Keratinocyte (primary cell): ENCODE measurements at regions not wholly inside any gene's neighbourhood (a gene's known extent, or its start where the extent isn't known, plus 50 kb on each side); places are given as distances from the start of the nearest gene placed in this dataset.

Experiments
- EZH2 ChIP-seq: IDR thresholded peaks from one replicate; pipeline ENCODE4 v1.6.1; 2012; ENCODE audit warnings: inconsistent platforms, mild to moderate bottlenecking, low read length, moderate library complexity
- TF ChIP-seq, protein P1 (sequence below), 3 experiments: IDR thresholded peaks in 1 of 3; conservative IDR thresholded peaks in 1 of 3; optimal IDR thresholded peaks in 1 of 3; 2 replicates in 2 of 3; 3 replicates in 1 of 3; pipeline versions ENCODE3 to v1.5.1; 2011; ENCODE audit warnings: low read length in 3 of 3, mild to moderate bottlenecking in 3 of 3, moderate library complexity in 2 of 3, control low read depth in 1 of 3, inconsistent platforms in 1 of 3; ENCODE audit not compliant: insufficient read depth in 2 of 3; ENCODE audit errors: extremely low read depth in 1 of 3

DNA sequence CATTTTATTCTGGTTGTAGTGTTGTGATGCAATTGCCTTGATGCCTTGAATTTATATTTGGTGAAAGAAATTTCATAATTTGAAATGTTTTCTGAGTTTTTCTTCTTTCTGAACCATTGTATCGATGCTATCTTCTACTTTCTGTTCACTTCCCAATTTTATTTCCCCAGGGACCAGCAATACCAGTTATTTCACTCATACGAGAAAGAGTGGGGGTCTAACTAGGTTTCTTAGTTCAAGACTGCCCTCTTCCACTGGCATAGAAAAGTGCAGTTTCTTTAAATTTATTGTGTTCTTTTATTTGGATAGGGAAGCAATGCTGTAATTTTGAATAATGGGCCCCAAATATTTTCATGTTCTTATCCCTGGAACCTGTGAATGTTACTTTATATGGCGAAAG lies 544.0 kb upstream of the ADGRL3 start:
- TF ChIP-seq EZH2 = no peak
- TF ChIP-seq, protein P1, sequence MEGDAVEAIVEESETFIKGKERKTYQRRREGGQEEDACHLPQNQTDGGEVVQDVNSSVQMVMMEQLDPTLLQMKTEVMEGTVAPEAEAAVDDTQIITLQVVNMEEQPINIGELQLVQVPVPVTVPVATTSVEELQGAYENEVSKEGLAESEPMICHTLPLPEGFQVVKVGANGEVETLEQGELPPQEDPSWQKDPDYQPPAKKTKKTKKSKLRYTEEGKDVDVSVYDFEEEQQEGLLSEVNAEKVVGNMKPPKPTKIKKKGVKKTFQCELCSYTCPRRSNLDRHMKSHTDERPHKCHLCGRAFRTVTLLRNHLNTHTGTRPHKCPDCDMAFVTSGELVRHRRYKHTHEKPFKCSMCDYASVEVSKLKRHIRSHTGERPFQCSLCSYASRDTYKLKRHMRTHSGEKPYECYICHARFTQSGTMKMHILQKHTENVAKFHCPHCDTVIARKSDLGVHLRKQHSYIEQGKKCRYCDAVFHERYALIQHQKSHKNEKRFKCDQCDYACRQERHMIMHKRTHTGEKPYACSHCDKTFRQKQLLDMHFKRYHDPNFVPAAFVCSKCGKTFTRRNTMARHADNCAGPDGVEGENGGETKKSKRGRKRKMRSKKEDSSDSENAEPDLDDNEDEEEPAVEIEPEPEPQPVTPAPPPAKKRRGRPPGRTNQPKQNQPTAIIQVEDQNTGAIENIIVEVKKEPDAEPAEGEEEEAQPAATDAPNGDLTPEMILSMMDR (optimal IDR thresholded peaks at IDR 0.05 in 1 of 3, IDR thresholded peaks at IDR 0.05 in 1 of 3, conservative IDR thresholded peaks at IDR 0.05 in 1 of 3; ENCODE audit: extremely low read depth in 1 of 3, insufficient read depth in 2 of 3, low read length in 3 of 3) = no peak
